SU-DHL-6 (cell line): ENCODE measurements at regions not wholly inside any gene's neighbourhood (a gene's known extent, or its start where the extent isn't known, plus 50 kb on each side); places are given as distances from the start of the nearest gene placed in this dataset.

Experiments used
- EZH2phosphoT487 ChIP-seq: fragments of 200-600 bp; sonication (generic), shearing (Covaris generic); conservative IDR thresholded peaks from 2 replicates; pipeline ENCODE4 v1.6.1; 2018; ENCODE audit warnings: mild to moderate bottlenecking, antibody characterized with exemption, low read length, moderate library complexity, mixed read lengths
- TF ChIP-seq, protein P1 (sequence below): fragments of 200-600 bp; sonication (generic); IDR thresholded peaks from one replicate; pipeline ENCODE4 v1.5.1; 2017; ENCODE audit warnings: antibody characterized with exemption, mild to moderate bottlenecking, low read length, moderate library complexity; ENCODE audit not compliant: insufficient read depth, poor library complexity, severe bottlenecking

DNA sequence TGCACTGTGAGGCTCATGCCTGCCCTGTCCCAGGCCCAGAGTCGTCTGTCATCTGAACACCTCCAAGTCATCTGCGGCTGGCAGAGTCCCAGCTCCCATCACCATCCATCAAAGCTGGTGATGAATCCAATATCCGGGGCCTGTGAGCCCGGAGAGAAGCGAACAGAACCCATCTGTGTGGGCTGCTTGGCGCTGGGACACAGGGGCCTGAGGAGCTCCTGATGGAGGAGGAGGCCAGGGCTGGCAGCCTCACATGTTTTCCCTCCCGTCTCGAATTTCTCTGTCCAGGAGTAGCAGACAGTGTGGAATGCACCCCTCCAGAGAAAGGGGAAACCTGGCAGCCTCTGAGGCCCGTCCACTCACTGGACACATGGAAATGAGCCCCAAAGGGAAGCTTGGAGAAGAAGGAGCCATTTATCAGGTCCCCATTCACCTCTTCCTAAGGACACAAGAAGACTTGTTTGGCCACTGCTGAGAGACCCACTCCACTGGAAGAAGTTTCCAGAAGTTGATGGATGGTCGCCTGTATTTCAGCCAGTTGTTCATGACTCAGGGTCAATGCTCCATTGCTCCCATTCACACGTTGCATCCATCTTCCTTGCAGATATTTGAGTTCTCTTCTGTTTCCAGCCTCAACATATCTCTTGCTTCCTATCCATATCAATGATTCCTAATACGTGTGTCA lies 307.5 kb upstream of the SULF2 start:
- TF ChIP-seq, protein P1, sequence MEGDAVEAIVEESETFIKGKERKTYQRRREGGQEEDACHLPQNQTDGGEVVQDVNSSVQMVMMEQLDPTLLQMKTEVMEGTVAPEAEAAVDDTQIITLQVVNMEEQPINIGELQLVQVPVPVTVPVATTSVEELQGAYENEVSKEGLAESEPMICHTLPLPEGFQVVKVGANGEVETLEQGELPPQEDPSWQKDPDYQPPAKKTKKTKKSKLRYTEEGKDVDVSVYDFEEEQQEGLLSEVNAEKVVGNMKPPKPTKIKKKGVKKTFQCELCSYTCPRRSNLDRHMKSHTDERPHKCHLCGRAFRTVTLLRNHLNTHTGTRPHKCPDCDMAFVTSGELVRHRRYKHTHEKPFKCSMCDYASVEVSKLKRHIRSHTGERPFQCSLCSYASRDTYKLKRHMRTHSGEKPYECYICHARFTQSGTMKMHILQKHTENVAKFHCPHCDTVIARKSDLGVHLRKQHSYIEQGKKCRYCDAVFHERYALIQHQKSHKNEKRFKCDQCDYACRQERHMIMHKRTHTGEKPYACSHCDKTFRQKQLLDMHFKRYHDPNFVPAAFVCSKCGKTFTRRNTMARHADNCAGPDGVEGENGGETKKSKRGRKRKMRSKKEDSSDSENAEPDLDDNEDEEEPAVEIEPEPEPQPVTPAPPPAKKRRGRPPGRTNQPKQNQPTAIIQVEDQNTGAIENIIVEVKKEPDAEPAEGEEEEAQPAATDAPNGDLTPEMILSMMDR = no peak
- TF ChIP-seq EZH2phosphoT487 = no peak
